ENCODE measurements at regions not wholly inside any gene's neighbourhood (a gene's known extent, or its start where the extent isn't known, plus 50 kb on each side); places are given as distances from the start of the nearest gene placed in this dataset.
A peak's percentile ranks its signal among the peaks of the same experiment; 100 is the strongest.

- no peak overlapping the region for H3K27ac Mint-ChIP-seq (ENCODE audit: unreplicated experiment)
- peaks cover 6% of the 10 kb centered on the region for H3K27me3 Mint-ChIP-seq (ENCODE audit: unreplicated experiment)
- H3K9me3 Mint-ChIP-seq (ENCODE audit: unreplicated experiment), result no peaks in the 10 kb centered on the region
- TF ChIP-seq CTCF (IDR thresholded peaks at IDR 0.05; ENCODE audit: unreplicated experiment), result no peak
- no peak for DNase-seq (ENCODE audit: low spot score)
- no peaks in the 10 kb centered on the region for H3K36me3 Mint-ChIP-seq (ENCODE audit: low read depth, unreplicated experiment)
- H3K4me3 Mint-ChIP-seq (ENCODE audit: unreplicated experiment), result no peak overlapping the region
- peaks cover 31% of the 10 kb centered on the region for H3K4me1 Mint-ChIP-seq (ENCODE audit: unreplicated experiment)
These were observed 267.6 kb downstream of the ADGRD1 start for GRCh38 chr12:131221061-131221956.

DNA sequence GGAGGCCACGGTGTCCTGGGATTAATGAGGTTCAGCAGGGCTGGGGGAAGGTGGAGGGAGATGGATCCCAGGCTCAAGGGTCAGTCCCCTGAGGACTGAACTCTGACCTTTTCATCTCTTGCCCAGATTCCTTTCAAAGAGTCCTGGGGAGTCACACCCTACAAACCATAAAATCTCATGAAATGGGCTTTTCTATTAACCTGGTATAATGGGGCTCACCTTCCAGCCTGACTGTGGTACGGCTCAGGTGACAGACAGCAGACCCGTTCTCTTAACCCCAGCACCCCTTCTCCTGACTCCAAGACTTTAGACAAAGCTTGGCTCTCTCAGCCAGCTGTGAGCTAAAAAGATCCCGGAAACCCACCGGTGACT, 268.2 kb downstream of the ADGRD1 start:
- Mint-ChIP-seq H3K36me3 (ENCODE audit: low read depth, unreplicated experiment) (no peaks in the 10 kb centered on the region), H3K27ac (ENCODE audit: unreplicated experiment) (no peak overlapping the region), H3K27me3 (ENCODE audit: unreplicated experiment) (peaks cover 6% of the 10 kb centered on the region), H3K4me3 (ENCODE audit: unreplicated experiment) (no peak overlapping the region), H3K9me3 (ENCODE audit: unreplicated experiment) (no peaks in the 10 kb centered on the region), H3K4me1 (ENCODE audit: unreplicated experiment) (peaks cover 29% of the 10 kb centered on the region)
- DNase-seq (ENCODE audit: low spot score), result no peak
- no peak for TF ChIP-seq CTCF (IDR thresholded peaks at IDR 0.05; ENCODE audit: unreplicated experiment)

DNA sequence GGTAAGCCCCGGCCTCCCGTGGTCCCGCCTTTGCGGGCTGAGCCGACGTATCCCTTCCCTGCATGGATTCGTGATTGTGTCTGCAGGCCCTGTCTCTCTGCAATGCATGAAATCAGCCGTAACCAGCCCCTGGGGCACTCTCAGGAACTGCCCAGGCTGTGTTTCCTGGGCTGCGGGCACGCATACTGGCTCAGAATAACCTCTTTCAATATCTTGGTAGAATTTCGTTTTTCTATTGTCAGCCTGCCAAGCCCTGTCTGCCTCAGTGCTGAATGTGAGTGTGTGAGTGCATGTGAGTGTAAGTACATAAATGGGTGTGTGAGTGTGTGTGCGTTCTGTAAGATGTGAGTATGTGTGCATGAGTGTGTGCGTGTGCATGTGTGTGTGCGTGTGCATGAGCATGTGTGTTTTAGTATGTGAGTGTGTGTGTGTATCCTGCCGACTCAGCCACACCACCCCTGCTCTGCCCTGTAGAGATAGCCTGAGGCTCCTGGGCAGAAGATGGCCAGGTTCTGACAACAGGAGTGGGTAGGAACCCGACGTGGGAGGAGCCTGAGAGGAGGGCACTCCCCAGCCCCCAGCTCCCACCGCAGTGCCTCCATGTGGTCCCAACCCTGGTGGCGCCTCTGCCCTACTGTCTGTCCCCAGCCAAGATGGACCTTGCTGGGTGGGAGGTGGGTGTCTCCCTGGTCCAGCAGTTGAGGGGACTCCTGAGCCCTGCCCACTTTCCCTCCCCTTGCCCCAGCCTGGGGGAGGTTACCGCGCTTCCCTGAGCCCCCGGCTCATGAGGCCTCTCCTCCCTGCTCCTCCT, 268.8 kb downstream of the ADGRD1 start:
- TF ChIP-seq CTCF (IDR thresholded peaks at IDR 0.05; ENCODE audit: unreplicated experiment), result no peak
- H3K9me3 Mint-ChIP-seq (ENCODE audit: unreplicated experiment), result no peaks in the 10 kb centered on the region
- peaks cover 26% of the 10 kb centered on the region for H3K4me1 Mint-ChIP-seq (ENCODE audit: unreplicated experiment)
- H3K4me3 Mint-ChIP-seq (ENCODE audit: unreplicated experiment), result peak overlapping the region; percentile 68
- no peak for DNase-seq (ENCODE audit: low spot score)
- peaks cover 3% of the 10 kb centered on the region for H3K36me3 Mint-ChIP-seq (ENCODE audit: low read depth, unreplicated experiment)
- no peak overlapping the region for H3K27ac Mint-ChIP-seq (ENCODE audit: unreplicated experiment)
- H3K27me3 Mint-ChIP-seq (ENCODE audit: unreplicated experiment), result peaks cover 6% of the 10 kb centered on the region

DNA sequence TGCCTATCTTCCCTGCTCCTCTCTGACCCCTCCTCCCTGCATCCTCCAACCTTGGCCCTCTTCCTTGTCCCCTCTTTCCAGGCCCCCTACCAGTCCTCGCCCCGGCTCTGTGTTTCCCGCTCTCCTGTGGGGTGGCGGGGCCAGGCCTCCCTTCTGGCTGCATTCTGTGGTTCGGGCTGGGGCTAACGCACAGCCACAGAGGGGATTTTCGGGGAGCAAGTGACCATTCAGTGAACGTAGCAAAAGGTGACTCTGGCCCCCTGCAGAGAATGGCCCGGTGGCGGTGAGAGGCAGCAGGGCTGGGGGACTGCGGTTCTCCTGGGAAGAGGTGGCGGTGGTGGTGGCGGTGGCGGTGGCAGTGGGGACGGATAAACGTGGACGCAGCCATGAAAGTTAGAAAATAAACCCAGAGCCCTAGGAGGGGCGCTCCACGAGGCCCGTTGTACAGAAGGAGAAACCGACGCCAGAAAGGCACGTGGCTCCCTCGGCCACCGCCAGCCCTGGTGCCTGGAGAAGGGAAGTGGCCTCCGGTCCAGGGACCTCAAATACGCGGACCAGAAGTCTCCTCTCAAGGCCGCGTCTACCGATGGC, 269.6 kb downstream of the ADGRD1 start:
- no peak for TF ChIP-seq CTCF (IDR thresholded peaks at IDR 0.05; ENCODE audit: unreplicated experiment)
- Mint-ChIP-seq H3K4me3 (ENCODE audit: unreplicated experiment) (no peak overlapping the region), H3K9me3 (ENCODE audit: unreplicated experiment) (no peaks in the 10 kb centered on the region), H3K4me1 (ENCODE audit: unreplicated experiment) (peaks cover 20% of the 10 kb centered on the region), H3K36me3 (ENCODE audit: low read depth, unreplicated experiment) (peaks cover 3% of the 10 kb centered on the region), H3K27ac (ENCODE audit: unreplicated experiment) (peak overlapping the region; percentile 57), H3K27me3 (ENCODE audit: unreplicated experiment) (peaks cover 6% of the 10 kb centered on the region)
- DNase-seq (ENCODE audit: low spot score), result no peak
